GM12878 (cell line): ENCODE measurements at regions not wholly inside any gene's neighbourhood (a gene's known extent, or its start where the extent isn't known, plus 50 kb on each side); places are given as distances from the start of the nearest gene placed in this dataset.
A peak's percentile ranks its signal among the peaks of the same experiment; 100 is the strongest.

ENCODE experiments used
- ATAC-seq: fragments of 200-7000 bp; cut with Tn5 transposase; 3 replicates; pipeline ENCODE4 v1.9.1; 2020; ENCODE audit warnings: mild to moderate bottlenecking, moderate library complexity
- BruUV-seq: library from RNA; stranded (reverse); fragments of 400-500 nt; replicated peaks from 2 replicates; lab custom pipeline; 2021; lab: Mats Ljungman, UMichigan
- CTCF ChIA-PET: fragments of 300-600 bp; sonication (Branson Sonifier 250); formaldehyde crosslinking; extraction: SDS; loops from one replicate; lab custom pipeline; 2021; ENCODE audit warnings: inconsistent platforms; lab: Yijun Ruan, JAX
- POLR2A ChIA-PET: fragments of 350-600 bp; formaldehyde crosslinking; extraction: SDS; loops from one replicate; lab custom pipeline; 2021; ENCODE audit warnings: inconsistent platforms; lab: Charles Lee
- RAD21 ChIA-PET: fragments of 300-600 bp; sonication (Branson Sonifier 250); formaldehyde crosslinking; loops from one replicate; lab custom pipeline; 2023; ENCODE audit warnings: antibody characterized with exemption; ENCODE audit not compliant: unreplicated experiment; lab: Charles Lee
- SMC1A ChIA-PET: fragments of 300-600 bp; sonication (Branson Sonifier 250); formaldehyde crosslinking; loops from one replicate; lab custom pipeline; 2023; ENCODE audit not compliant: unreplicated experiment, uncharacterized antibody; lab: Charles Lee
- DNase-seq: peaks from one replicate; pipeline ENCODE4 v3.0.0-alpha.2; 2011; ENCODE audit warnings: low read depth, low spot score
- FAIRE-seq: peaks from 3 replicates; lab custom pipeline; 2011; peaks lifted over from hg19 to GRCh38; lab: Jason Lieb, UNC
- H2AFZ ChIP-seq: 2 replicates; pipeline ENCODE4 v1.6.0; 2011; ENCODE audit warnings: low read depth, low read length, control low read depth; ENCODE audit not compliant: control insufficient read depth
- H3K27ac ChIP-seq: 2 replicates; pipeline ENCODE4 v1.5.1; 2011; ENCODE audit warnings: control low read depth; ENCODE audit not compliant: control insufficient read depth, insufficient read depth
- H3K27me3 ChIP-seq, 2 experiments: replicated peaks in 1 of 2; 2 replicates each; pipeline versions ENCODE4 v1.6.0 to v1.6.1; 2011; ENCODE audit warnings: low read length in 1 of 2; ENCODE audit not compliant: control insufficient read depth in 2 of 2, insufficient read depth in 2 of 2
- H3K36me3 ChIP-seq, 2 experiments: 2 replicates each; pipeline ENCODE4 v1.5.1; 2011; ENCODE audit warnings: low read length in 1 of 2; ENCODE audit not compliant: control insufficient read depth in 2 of 2, insufficient read depth in 2 of 2
- H3K4me1 ChIP-seq: 2 replicates; pipeline ENCODE4 v1.6.1; 2011; ENCODE audit warnings: mild to moderate bottlenecking, low read length, moderate library complexity, mixed read lengths; ENCODE audit not compliant: control insufficient read depth, insufficient read depth
- H3K4me2 ChIP-seq: 2 replicates; pipeline ENCODE4 v1.6.0; 2011; ENCODE audit warnings: control low read depth; ENCODE audit not compliant: control insufficient read depth, insufficient read depth
- H3K4me3 ChIP-seq: fragments of 200-600 bp; sonication (generic); 2 replicates; pipeline ENCODE4 v1.5.1; 2016
- H3K79me2 ChIP-seq: 2 replicates; pipeline ENCODE4 v1.6.0; 2011; ENCODE audit warnings: low read length; ENCODE audit not compliant: control insufficient read depth, insufficient read depth
- H3K9ac ChIP-seq: 2 replicates; pipeline ENCODE4 v1.8.0; 2011; ENCODE audit warnings: low read length, control low read depth, mixed read lengths; ENCODE audit not compliant: control insufficient read depth, insufficient read depth
- H3K9me3 ChIP-seq: replicated peaks from 3 replicates; pipeline ENCODE4 v1.5.1; 2011; ENCODE audit warnings: mild to moderate bottlenecking, low read length; ENCODE audit not compliant: control insufficient read depth, insufficient read depth
- H4K20me1 ChIP-seq: 2 replicates; pipeline ENCODE4 v1.6.0; 2011; ENCODE audit not compliant: control insufficient read depth, insufficient read depth
- ATF7 ChIP-seq: fragments of 450-650 bp; IDR thresholded peaks from 2 replicates; pipeline ENCODE4 v1.6.1; 2016; ENCODE audit warnings: low read depth, mild to moderate bottlenecking
- BCLAF1 ChIP-seq: fragments of 450-650 bp; IDR thresholded peaks from 2 replicates; pipeline ENCODE4 v1.6.1; 2017; ENCODE audit warnings: antibody characterized with exemption, mild to moderate bottlenecking, moderate library complexity
- E4F1 ChIP-seq: fragments of 450-650 bp; IDR thresholded peaks from 2 replicates; pipeline ENCODE4 v1.6.1; 2018; ENCODE audit warnings: borderline replicate concordance, mild to moderate bottlenecking; ENCODE audit not compliant: partially characterized antibody
- ELK1 ChIP-seq: IDR thresholded peaks from 2 replicates; pipeline ENCODE4 v1.6.1; 2012; ENCODE audit warnings: low read depth, low read length, improper control_type of control experiment
- HSF1 ChIP-seq: fragments of 150-350 bp; IDR thresholded peaks from 2 replicates; pipeline ENCODE4 v1.6.1; 2014; ENCODE audit warnings: mild to moderate bottlenecking, low read depth, low read length
- LARP7 ChIP-seq: fragments of 450-650 bp; IDR thresholded peaks from 2 replicates; pipeline ENCODE4 v1.6.1; 2017; ENCODE audit warnings: mild to moderate bottlenecking
- MAX ChIP-seq: IDR thresholded peaks from 2 replicates; pipeline ENCODE4 v1.6.1; 2012; ENCODE audit warnings: low read depth, low read length, improper control_type of control experiment
- MEF2A ChIP-seq: IDR thresholded peaks from 2 replicates; pipeline ENCODE4 v1.6.1; 2011; ENCODE audit warnings: low read depth, mild to moderate bottlenecking, low read length, moderate library complexity; ENCODE audit not compliant: insufficient read depth
- MTA2 ChIP-seq: fragments of 450-650 bp; IDR thresholded peaks from 2 replicates; pipeline ENCODE4 v1.6.1; 2016; ENCODE audit warnings: low read depth, mild to moderate bottlenecking, moderate library complexity
- NFYA ChIP-seq: IDR thresholded peaks from 2 replicates; pipeline ENCODE4 v1.6.1; 2011; ENCODE audit warnings: low read depth, mild to moderate bottlenecking, low read length, improper control_type of control experiment, borderline replicate concordance
- TCF7 ChIP-seq: IDR thresholded peaks from 2 replicates; pipeline ENCODE4 v1.6.1; 2014; ENCODE audit warnings: antibody characterized with exemption, borderline replicate concordance
- ZNF24 ChIP-seq: fragments of 450-650 bp; IDR thresholded peaks from 2 replicates; pipeline ENCODE4 v1.6.1; 2017; ENCODE audit warnings: antibody characterized with exemption, mild to moderate bottlenecking
- ZNF274 ChIP-seq: IDR thresholded peaks from one replicate; pipeline ENCODE4 v1.8.0; 2011; ENCODE audit not compliant: insufficient read length, insufficient read depth
- ZNF384 ChIP-seq: IDR thresholded peaks from 2 replicates; pipeline ENCODE4 v1.6.1; 2012; ENCODE audit warnings: low read depth, mild to moderate bottlenecking, low read length, improper control_type of control experiment, borderline replicate concordance
- WGBS: methylation state at CpG from one replicate; pipeline ENCODE4 v1.1.6; 2016; ENCODE audit warnings: low lambda C conversion rate; ENCODE audit not compliant: insufficient replicate concordance, insufficient coverage; ENCODE audit errors: missing lambda C conversion rate; 5-methylcytosine and 5-hydroxymethylcytosine counted together
- in situ Hi-C: fragments of 300-500 bp; cut with MboI; formaldehyde crosslinking; loops from 9 replicates; pipeline ENCODE4 v1.14.3; 2018; ENCODE audit warnings: mixed read lengths
- intact Hi-C: fragments of 100-400 bp; cut with micrococcal nuclease; formaldehyde crosslinking; loops from one replicate; pipeline ENCODE4 v1.14.2; 2022; ENCODE audit not compliant: unreplicated experiment

- no peak for TF ChIP-seq BCLAF1
- no peak for TF ChIP-seq LARP7
- TF ChIP-seq TCF7, result no peak
- TF ChIP-seq ELK1, result no peak
These were observed 276.7 kb downstream of the PSAT1 start (continued) for GRCh38 chr9:78573669-78574068.

- Histone ChIP-seq H3K79me2 (no peaks in the 10 kb centered on the region), H3K27me3 (no peaks in the 10 kb centered on the region; a peak in 1 of 4 replicates), H3K9ac (no peak overlapping the region), H3K36me3 (no peaks in the 10 kb centered on the region), H2AFZ (no peak overlapping the region), H3K4me2 (no peak overlapping the region), H3K4me3 (no peak overlapping the region), H4K20me1 (no peaks in the 10 kb centered on the region), H3K9me3 (no peaks in the 10 kb centered on the region), H3K27ac (no peak overlapping the region), H3K4me1 (no peaks in the 10 kb centered on the region)
- CTCF ChIA-PET, result no interaction called here
- DNase-seq, result no peak
- in situ Hi-C loops (no loop called here), intact Hi-C loops (no loop called here)
- ATAC-seq, result no peak
- RAD21 ChIA-PET, result no interaction called here
- WGBS, result 27% methylated on average over 7 of the region's 7 CpGs
- BruUV-seq, result no TSS peak
- peak; percentile 27 for FAIRE-seq
- SMC1A ChIA-PET, result no interaction called here
- POLR2A ChIA-PET, result no interaction called here
- TF ChIP-seq HSF1, result no peak
- TF ChIP-seq ZNF274, result no peak
- no peak for TF ChIP-seq MEF2A
- TF ChIP-seq ZNF384, result no peak
- no peak for TF ChIP-seq ZNF24
- no peak for TF ChIP-seq MAX
- TF ChIP-seq MTA2, result no peak
- TF ChIP-seq E4F1, result no peak
- no peak for TF ChIP-seq ATF7
- TF ChIP-seq TCF7, result no peak
- no peak for TF ChIP-seq NFYA
These were observed 277.6 kb downstream of the PSAT1 start for GRCh38 chr9:78574354-78575045.
